Stimulated activated CD4-positive, alpha-beta T cell treated with anti-CD3 and anti-CD28 coated beads, Interleukin-12 subunit alpha, Interleukin-12 subunit beta, amount 100 ng/mL, for 48 hours (primary cell): ENCODE measurements at regions not wholly inside any gene's neighbourhood (a gene's known extent, or its start where the extent isn't known, plus 50 kb on each side); places are given as distances from the start of the nearest gene placed in this dataset.

Experiments used
- DNase-seq, 3 donors: peaks; one replicate each; pipeline ENCODE4 v3.0.0-alpha.2; 2020; ENCODE audit warnings: low read depth in 2 of 3, low spot score in 1 of 3

- DNase-seq, result no peak
Observed at GRCh38 chr19:31121501-31121900, 227.7 kb downstream of the TSHZ3 start.

GRCh38 chr19:31120952-31121351 is 228.3 kb downstream of the TSHZ3 start:
- DNase-seq, result no peak

GRCh38 chr19:31119951-31120690 is 229.1 kb downstream of the TSHZ3 start:
- no peak for DNase-seq

GRCh38 chr19:31118986-31119385 is 230.2 kb downstream of the TSHZ3 start:
- no peak for DNase-seq

GRCh38 chr19:31118287-31118955 is 230.8 kb downstream of the TSHZ3 start:
- DNase-seq, result no peak

GRCh38 chr19:31114585-31114984 is 234.7 kb downstream of the TSHZ3 start:
- DNase-seq, result no peak

- no peak for DNase-seq
Observed at GRCh38 chr19:31113293-31113692, 235.9 kb downstream of the TSHZ3 start.

- no peak for DNase-seq
Observed at GRCh38 chr19:31112158-31112557, 237.1 kb downstream of the TSHZ3 start.

GRCh38 chr19:31111741-31112140 is 237.5 kb downstream of the TSHZ3 start:
- DNase-seq, result no peak

- DNase-seq, result no peak
Observed at GRCh38 chr19:31110336-31110735, 238.9 kb downstream of the TSHZ3 start.

- DNase-seq, result no peak
Observed at GRCh38 chr19:31109636-31110035, 239.6 kb downstream of the TSHZ3 start.

GRCh38 chr19:31107096-31107495 is 242.1 kb downstream of the TSHZ3 start:
- DNase-seq, result no peak

GRCh38 chr19:31105761-31106160 is 243.5 kb downstream of the TSHZ3 start:
- DNase-seq, result no peak

GRCh38 chr19:31104451-31104850 is 244.8 kb downstream of the TSHZ3 start:
- no peak for DNase-seq

GRCh38 chr19:31103228-31103627 is 246.0 kb downstream of the TSHZ3 start:
- no peak for DNase-seq

GRCh38 chr19:31102674-31103073 is 246.6 kb downstream of the TSHZ3 start:
- DNase-seq, result no peak

- DNase-seq, result no peak
Observed at GRCh38 chr19:31100981-31101380, 248.3 kb downstream of the TSHZ3 start.

GRCh38 chr19:31100206-31100590 is 249.0 kb downstream of the TSHZ3 start:
- DNase-seq, result no peak

- no peak for DNase-seq
Observed at GRCh38 chr19:31099515-31100205, 249.6 kb downstream of the TSHZ3 start.

GRCh38 chr19:31098836-31099235 is 250.4 kb downstream of the TSHZ3 start:
- DNase-seq, result no peak

GRCh38 chr19:31096935-31097545 is 252.2 kb downstream of the TSHZ3 start:
- no peak for DNase-seq
